CD8-positive, alpha-beta memory T cell (primary cell): ENCODE measurements at regions not wholly inside any gene's neighbourhood (a gene's known extent, or its start where the extent isn't known, plus 50 kb on each side); places are given as distances from the start of the nearest gene placed in this dataset.
A peak's percentile ranks its signal among the peaks of the same experiment; 100 is the strongest.
"Not testable (repeated sequence)": the region's sequence is repeated elsewhere in the genome, so short reads cannot be mapped to it uniquely, and the experiment has no call there.

Experiments used
- CTCF ChIA-PET: fragments of 350-600 bp; sonication (Branson Sonifier 250); formaldehyde crosslinking; loops from one replicate; lab custom pipeline; 2021; ENCODE audit warnings: antibody characterized with exemption; lab: Charles Lee
- POLR2A ChIA-PET: fragments of 350-600 bp; sonication (Branson Sonifier 250); formaldehyde crosslinking; loops from one replicate; lab custom pipeline; 2021; ENCODE audit warnings: antibody characterized with exemption; lab: Charles Lee
- DNase-seq, 5 donors: peaks; one replicate each; pipeline versions ENCODE4 v3.0.0 to v3.0.0-alpha.2; 2020 to 2022; ENCODE audit warnings: mixed read lengths in 1 of 5
- H3K27ac ChIP-seq: one replicate; pipeline ENCODE4 v1.7.0; 2013; ENCODE audit warnings: low read depth, mild to moderate bottlenecking, low read length, moderate library complexity
- H3K27me3 ChIP-seq: 2 replicates; pipeline ENCODE4 v1.7.0; 2013; ENCODE audit warnings: low read length, mild to moderate bottlenecking; ENCODE audit not compliant: insufficient read depth, poor library complexity, severe bottlenecking
- H3K36me3 ChIP-seq: 2 replicates; pipeline ENCODE4 v1.7.0; 2013; ENCODE audit warnings: mild to moderate bottlenecking, low read length, moderate library complexity; ENCODE audit not compliant: insufficient read depth
- H3K4me1 ChIP-seq: 2 replicates; pipeline ENCODE4 v1.7.0; 2013; ENCODE audit warnings: mild to moderate bottlenecking, low read length, moderate library complexity; ENCODE audit not compliant: insufficient read depth
- H3K4me3 ChIP-seq: 2 replicates; pipeline ENCODE4 v1.7.0; 2013; ENCODE audit warnings: mild to moderate bottlenecking, low read length
- H3K9me3 ChIP-seq: 2 replicates; pipeline ENCODE4 v1.7.0; 2013; ENCODE audit warnings: mild to moderate bottlenecking, low read length
- H3K27ac Mint-ChIP-seq, 8 donors: one replicate each; pipeline ENCODE4 v1.8.0; 2020 to 2021; ENCODE audit warnings: mixed read lengths in 8 of 8, mild to moderate bottlenecking in 6 of 8, inconsistent platforms in 3 of 8, moderate library complexity in 3 of 8
- H3K27me3 Mint-ChIP-seq, 2 donors: one replicate each; pipeline ENCODE4 v1.8.0; 2020 to 2021; ENCODE audit warnings: mixed read lengths in 2 of 2, mild to moderate bottlenecking in 1 of 2, moderate library complexity in 1 of 2
- H3K36me3 Mint-ChIP-seq, 3 donors: one replicate each; pipeline ENCODE4 v1.8.0; 2020 to 2021; ENCODE audit warnings: mixed read lengths in 3 of 3, inconsistent platforms in 1 of 3, mild to moderate bottlenecking in 1 of 3
- H3K4me1 Mint-ChIP-seq, 3 donors: one replicate each; pipeline ENCODE4 v1.8.0; 2020 to 2021; ENCODE audit warnings: mixed read lengths in 3 of 3, inconsistent platforms in 1 of 3, mild to moderate bottlenecking in 1 of 3
- H3K4me3 Mint-ChIP-seq, 7 donors: one replicate each; pipeline ENCODE4 v1.8.0; 2020 to 2021; ENCODE audit warnings: mixed read lengths in 7 of 7, mild to moderate bottlenecking in 6 of 7, moderate library complexity in 4 of 7, inconsistent platforms in 2 of 7
- H3K9me3 Mint-ChIP-seq, 5 donors: one replicate each; pipeline ENCODE4 v1.8.0; 2020 to 2022; ENCODE audit warnings: mixed read lengths in 5 of 5, mild to moderate bottlenecking in 3 of 5, moderate library complexity in 2 of 5, inconsistent platforms in 1 of 5

DNA sequence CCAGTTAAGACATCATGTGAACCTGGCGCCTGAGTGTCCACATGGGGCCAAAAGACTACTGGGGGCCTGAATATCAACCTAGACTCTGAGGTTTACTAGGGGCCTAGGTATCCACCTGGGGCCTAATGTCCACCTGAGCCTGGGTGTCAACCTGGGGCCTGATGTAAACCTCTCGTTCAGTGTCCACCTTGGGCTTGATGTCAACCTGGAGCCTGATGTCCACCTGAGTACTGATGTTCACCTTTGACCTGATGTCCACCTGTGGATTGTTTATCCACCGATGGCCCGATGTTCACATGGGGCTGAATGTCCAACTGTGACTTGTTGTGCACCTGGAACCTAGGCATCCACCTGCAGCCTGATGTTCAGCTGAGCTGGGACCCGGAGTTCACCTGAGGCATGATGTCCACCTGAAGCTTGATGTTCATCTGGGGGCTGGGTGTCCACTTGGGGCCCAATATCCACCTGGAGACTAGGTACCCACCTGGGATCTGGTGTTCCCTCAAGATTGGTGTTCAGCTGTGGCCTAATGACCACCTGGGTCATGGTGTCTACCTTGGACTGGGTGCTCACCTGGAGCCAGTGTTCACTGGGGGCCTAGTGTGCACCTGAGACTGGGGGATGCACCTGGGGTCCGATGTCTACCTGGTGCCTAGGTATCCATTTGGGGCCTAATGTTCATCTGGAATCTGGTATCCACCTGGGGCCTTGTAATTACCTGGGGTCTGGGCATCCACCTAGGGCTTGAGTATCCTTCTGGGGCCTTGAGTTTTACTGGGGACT is 194.2 kb downstream of the POTEM start:
- H3K4me3 Mint-ChIP-seq, H3K36me3 ChIP-seq, H3K27me3 Mint-ChIP-seq, H3K4me1 Mint-ChIP-seq, H3K27me3 ChIP-seq, H3K27ac ChIP-seq, H3K4me1 ChIP-seq, H3K9me3 Mint-ChIP-seq, POLR2A ChIA-PET, H3K9me3 ChIP-seq, H3K36me3 Mint-ChIP-seq, H3K27ac Mint-ChIP-seq, H3K4me3 ChIP-seq, CTCF ChIA-PET: not testable (repeated sequence)
- DNase-seq: peak in 1 of 5 donors; percentile 49

DNA sequence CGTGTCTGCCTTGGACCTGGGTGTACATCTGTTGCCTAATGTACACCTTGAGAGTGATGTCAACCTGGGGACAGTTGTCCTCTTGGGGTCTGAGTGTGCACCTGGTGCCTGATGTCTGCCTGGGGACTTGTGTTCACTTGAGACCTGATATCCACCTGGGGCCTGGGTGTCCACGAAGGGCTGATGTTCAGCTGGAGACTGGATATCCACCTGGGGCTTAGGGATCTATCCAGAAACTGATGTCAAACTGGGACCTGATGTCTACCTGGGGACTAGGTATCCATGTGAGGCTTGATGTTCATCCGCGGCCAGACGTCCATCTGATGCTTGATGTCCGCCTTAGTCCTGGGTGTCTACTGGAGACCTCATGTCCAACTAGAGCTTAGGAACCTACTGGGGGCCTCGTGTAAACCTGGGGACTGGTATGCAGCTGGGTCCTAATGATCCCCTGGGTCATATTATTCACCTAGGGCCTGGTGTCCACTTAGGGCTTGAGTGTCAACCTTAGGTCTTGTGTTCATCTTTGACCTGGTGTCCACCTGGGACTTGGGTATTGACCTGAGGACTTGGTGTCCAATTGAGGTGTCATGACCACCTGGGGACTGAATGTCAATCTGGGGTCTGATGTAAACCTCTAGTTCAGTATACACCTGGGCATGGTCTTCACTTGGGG is 194.9 kb downstream of the POTEM start:
- H3K4me3 Mint-ChIP-seq, H3K27me3 ChIP-seq, H3K9me3 ChIP-seq, DNase-seq, H3K4me1 Mint-ChIP-seq, H3K4me1 ChIP-seq, H3K36me3 ChIP-seq, H3K27ac Mint-ChIP-seq, POLR2A ChIA-PET, H3K27ac ChIP-seq, H3K27me3 Mint-ChIP-seq, H3K36me3 Mint-ChIP-seq, H3K4me3 ChIP-seq, CTCF ChIA-PET, H3K9me3 Mint-ChIP-seq: not testable (repeated sequence)

DNA sequence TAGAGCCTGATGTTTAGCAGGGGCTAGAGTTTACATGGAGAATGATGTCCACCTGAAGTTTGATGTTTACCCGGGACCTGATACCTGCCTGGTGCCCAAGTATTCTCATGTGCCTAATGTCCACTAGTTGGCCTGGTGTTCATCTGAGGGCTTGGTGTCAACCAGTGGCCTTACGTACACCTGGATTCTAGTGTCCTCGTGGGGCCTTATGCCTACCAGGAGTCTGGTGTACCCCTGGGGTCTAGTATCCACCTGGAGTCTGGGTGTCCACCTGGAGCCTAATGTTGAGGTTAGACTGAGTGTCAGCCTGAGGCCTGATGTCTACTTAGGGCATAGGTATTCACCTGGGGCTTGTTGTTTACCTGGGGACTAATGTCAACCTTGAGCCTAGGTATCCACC is 195.7 kb downstream of the POTEM start:
- H3K4me1 Mint-ChIP-seq, H3K36me3 ChIP-seq, H3K4me1 ChIP-seq, CTCF ChIA-PET, DNase-seq, H3K4me3 Mint-ChIP-seq, H3K9me3 Mint-ChIP-seq, H3K9me3 ChIP-seq, H3K4me3 ChIP-seq, H3K27ac Mint-ChIP-seq, H3K36me3 Mint-ChIP-seq, H3K27me3 ChIP-seq, H3K27me3 Mint-ChIP-seq, POLR2A ChIA-PET, H3K27ac ChIP-seq: not testable (repeated sequence)

DNA sequence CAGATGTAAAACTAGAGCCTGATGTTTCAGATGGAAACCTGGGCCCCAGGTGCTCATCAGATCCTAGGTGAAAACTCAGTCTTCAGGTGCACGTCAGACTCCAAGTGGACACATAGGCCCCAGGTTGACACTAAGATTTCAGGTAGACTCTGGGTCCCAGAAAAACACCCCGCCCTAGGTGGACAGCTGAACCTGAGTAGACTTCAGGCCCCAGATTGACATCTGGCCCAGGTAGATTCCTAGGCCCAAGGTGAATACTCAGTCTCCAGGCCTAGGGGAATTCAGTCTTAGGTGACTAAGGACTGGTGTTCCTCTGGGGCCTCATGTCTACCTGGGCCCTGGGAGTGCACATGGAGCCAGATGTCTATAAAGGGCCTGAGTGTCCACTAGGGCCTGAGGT is 196.7 kb downstream of the POTEM start:
- not testable (repeated sequence) for H3K9me3 Mint-ChIP-seq, DNase-seq

DNA sequence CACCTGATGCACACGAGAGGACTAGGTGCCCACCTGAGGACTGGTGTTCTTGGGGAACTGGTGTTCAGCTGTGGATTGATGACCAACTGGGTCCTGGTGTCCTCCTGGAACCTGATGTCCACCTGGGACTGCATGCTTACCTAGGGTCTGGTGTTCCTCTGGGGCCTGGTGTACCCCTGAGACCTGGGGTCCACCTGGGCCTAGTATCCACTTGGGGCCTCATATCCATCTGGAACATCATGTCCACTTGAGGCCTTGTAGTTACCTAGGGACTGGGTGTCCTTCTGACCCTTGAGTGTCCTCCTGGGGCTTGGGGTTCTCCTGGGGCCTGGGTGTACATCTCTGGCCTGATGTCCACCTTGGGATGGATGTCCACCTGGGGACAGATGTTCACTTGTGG is 197.2 kb downstream of the POTEM start:
- H3K4me3 ChIP-seq, CTCF ChIA-PET, H3K4me3 Mint-ChIP-seq, DNase-seq, H3K27ac Mint-ChIP-seq, H3K27me3 ChIP-seq, H3K9me3 Mint-ChIP-seq, H3K27ac ChIP-seq, H3K9me3 ChIP-seq, H3K36me3 ChIP-seq, H3K4me1 Mint-ChIP-seq, H3K36me3 Mint-ChIP-seq, POLR2A ChIA-PET, H3K27me3 Mint-ChIP-seq, H3K4me1 ChIP-seq: not testable (repeated sequence)

More for the DNA sequence above, 196.7 kb downstream of the POTEM start:
- H3K36me3 ChIP-seq, H3K4me3 ChIP-seq, H3K9me3 ChIP-seq, H3K27me3 Mint-ChIP-seq, H3K27me3 ChIP-seq, H3K4me3 Mint-ChIP-seq, H3K4me1 Mint-ChIP-seq, H3K27ac Mint-ChIP-seq, POLR2A ChIA-PET, CTCF ChIA-PET, H3K36me3 Mint-ChIP-seq, H3K27ac ChIP-seq, H3K4me1 ChIP-seq: not testable (repeated sequence)

DNA sequence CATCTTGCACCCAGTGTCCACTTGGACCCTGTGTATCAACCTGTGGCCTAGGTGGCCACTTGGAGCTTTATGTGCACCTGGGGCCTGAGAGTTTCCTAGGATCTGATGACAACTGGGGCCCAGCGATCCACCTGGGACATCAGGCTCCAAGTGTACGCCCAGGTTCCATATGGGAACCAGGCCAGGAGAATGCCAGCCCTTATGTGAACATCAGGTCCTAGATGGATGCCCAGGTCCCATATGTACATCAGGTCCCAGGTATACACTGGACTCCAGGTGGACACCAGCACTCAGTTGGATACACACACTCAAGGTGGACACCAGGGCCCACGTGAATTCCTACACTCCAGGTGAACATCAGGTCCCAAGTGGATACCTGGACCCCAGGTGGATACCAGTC is 198.8 kb downstream of the POTEM start:
- H3K27ac Mint-ChIP-seq, H3K27me3 Mint-ChIP-seq, H3K9me3 Mint-ChIP-seq, POLR2A ChIA-PET, H3K27me3 ChIP-seq, H3K36me3 Mint-ChIP-seq, H3K36me3 ChIP-seq, H3K4me3 ChIP-seq, H3K4me1 ChIP-seq, H3K27ac ChIP-seq, DNase-seq, H3K9me3 ChIP-seq, CTCF ChIA-PET, H3K4me3 Mint-ChIP-seq, H3K4me1 Mint-ChIP-seq: not testable (repeated sequence)

DNA sequence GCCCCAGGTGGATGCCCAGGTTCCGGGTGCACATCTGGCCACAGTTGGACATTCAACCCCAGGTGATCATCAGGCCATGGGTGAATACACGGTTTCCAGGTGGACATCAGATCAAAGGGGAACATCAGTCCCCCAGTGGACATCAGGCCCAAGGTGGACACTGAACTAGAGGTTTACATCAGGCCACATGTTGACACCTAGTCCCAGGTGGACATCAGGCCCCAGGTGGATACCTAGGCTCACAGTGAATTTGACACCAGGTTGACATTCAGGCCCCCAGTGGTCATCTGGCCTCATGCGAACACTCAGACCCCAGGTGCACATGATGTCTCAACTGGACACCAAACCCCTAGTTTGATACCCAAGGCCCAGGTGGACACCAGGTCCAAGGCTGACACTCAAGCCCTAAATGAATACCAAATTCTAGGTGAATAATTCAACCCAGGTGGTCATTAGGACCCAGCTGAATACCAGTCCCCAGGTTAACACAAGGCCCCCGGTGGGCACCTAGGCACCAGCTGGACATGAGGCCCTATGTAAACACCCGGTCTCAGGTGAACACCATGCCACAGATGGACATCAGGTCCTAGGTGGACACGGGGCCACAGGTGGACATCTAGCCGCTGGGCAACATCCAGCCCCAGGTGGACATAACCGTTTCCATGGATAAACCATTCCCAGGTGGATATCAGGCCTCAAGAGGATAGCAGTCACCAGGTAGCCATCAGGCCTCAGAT is 200.4 kb downstream of the POTEM start:
- H3K4me3 Mint-ChIP-seq, H3K36me3 ChIP-seq, DNase-seq, H3K9me3 ChIP-seq, CTCF ChIA-PET, H3K27ac ChIP-seq, H3K4me1 Mint-ChIP-seq, H3K27me3 ChIP-seq, H3K36me3 Mint-ChIP-seq, H3K4me1 ChIP-seq, H3K4me3 ChIP-seq, H3K27me3 Mint-ChIP-seq, H3K27ac Mint-ChIP-seq, POLR2A ChIA-PET, H3K9me3 Mint-ChIP-seq: not testable (repeated sequence)

DNA sequence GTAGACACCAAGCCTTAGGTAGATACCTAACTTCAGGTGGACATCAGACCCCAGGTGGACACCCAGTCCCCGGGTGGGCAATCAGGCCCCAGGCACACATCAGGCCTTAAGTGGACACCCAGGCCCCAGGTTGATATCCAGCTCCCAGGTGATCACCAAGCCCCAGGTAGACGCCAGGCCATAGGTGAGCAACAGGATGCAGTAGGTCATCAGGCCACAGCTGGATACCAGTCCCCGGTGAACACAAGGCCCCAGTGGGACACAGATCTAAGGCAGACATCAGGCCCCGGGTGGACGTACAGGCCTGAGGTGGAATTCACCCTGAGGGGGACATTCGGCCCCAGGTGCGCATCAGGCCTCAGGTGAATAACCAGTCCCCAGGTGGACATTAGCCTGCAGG is 201.0 kb downstream of the POTEM start:
- H3K27ac ChIP-seq, H3K4me3 ChIP-seq, H3K27me3 ChIP-seq, H3K4me1 ChIP-seq, H3K4me1 Mint-ChIP-seq, CTCF ChIA-PET, H3K4me3 Mint-ChIP-seq, DNase-seq, H3K36me3 Mint-ChIP-seq, H3K27ac Mint-ChIP-seq, POLR2A ChIA-PET, H3K9me3 ChIP-seq, H3K9me3 Mint-ChIP-seq, H3K36me3 ChIP-seq, H3K27me3 Mint-ChIP-seq: not testable (repeated sequence)
